B cell (primary cell): ENCODE measurements at regions not wholly inside any gene's neighbourhood (a gene's known extent, or its start where the extent isn't known, plus 50 kb on each side); places are given as distances from the start of the nearest gene placed in this dataset. TPM values are rescaled to one million over a fixed set of nuclear protein-coding genes. Genes with fewer than 3 reads are reported as not detected.

ENCODE experiments used
- ATAC-seq: fragments of 200-7000 bp; cut with Tn5 transposase; one replicate; pipeline ENCODE4 v1.10.0; 2021; ENCODE audit warnings: low read depth, mild to moderate bottlenecking, moderate number of reproducible peaks, moderate library complexity
- CTCF ChIA-PET: fragments of 350-600 bp; sonication (Branson Sonifier 250); formaldehyde crosslinking; loops from one replicate; lab custom pipeline; 2021; ENCODE audit warnings: antibody characterized with exemption, inconsistent platforms; lab: Charles Lee
- POLR2A ChIA-PET: fragments of 350-600 bp; sonication (Branson Sonifier 250); formaldehyde crosslinking; loops from one replicate; lab custom pipeline; 2021; ENCODE audit warnings: antibody characterized with exemption; lab: Charles Lee
- DNase-seq: peaks from one replicate; pipeline ENCODE4 v3.0.0; 2013
- H2AFZ ChIP-seq: 2 replicates; pipeline ENCODE4 v1.6.1; 2012; ENCODE audit warnings: mild to moderate bottlenecking, low read depth, low read length; ENCODE audit not compliant: insufficient read depth, poor library complexity, severe bottlenecking
- H3K27ac ChIP-seq, 2 donors: 1 replicate in 1 of 2; 2 replicates in 1 of 2; pipeline ENCODE4 v1.5.1; 2012 to 2013; ENCODE audit warnings: low read length in 2 of 2, mild to moderate bottlenecking in 2 of 2, moderate library complexity in 1 of 2
- H3K27me3 ChIP-seq, 4 experiments: fragments of 200-600 bp in 1 of 4; sonication (generic) in 1 of 4; replicated peaks in 1 of 4; 1 replicate in 2 of 4; 2 replicates in 2 of 4; pipeline versions ENCODE4 v1.6.1 to v1.7.0; 2013 to 2016; ENCODE audit warnings: low read length in 3 of 4, mild to moderate bottlenecking in 2 of 4, mixed read lengths in 1 of 4, moderate library complexity in 1 of 4; ENCODE audit not compliant: insufficient read depth in 4 of 4, control insufficient read depth in 3 of 4; ENCODE audit errors: control extremely low read depth in 1 of 4
- H3K36me3 ChIP-seq, 2 experiments: replicated peaks in 1 of 2; 1 replicate in 1 of 2; 2 replicates in 1 of 2; pipeline versions ENCODE4 v1.6.1 to v1.7.1; 2013; ENCODE audit warnings: low read length in 1 of 2; ENCODE audit not compliant: insufficient read depth in 2 of 2, control insufficient read depth in 1 of 2; ENCODE audit errors: control extremely low read depth in 1 of 2, extremely low read depth in 1 of 2
- H3K4me1 ChIP-seq, 2 donors: fragments of 200-600 bp in 1 of 2; sonication (generic) in 1 of 2; 1 replicate in 1 of 2; 2 replicates in 1 of 2; pipeline versions ENCODE4 v1.5.1 to v1.6.1; 2013 to 2017; ENCODE audit warnings: low read length in 2 of 2; ENCODE audit not compliant: control insufficient read depth in 2 of 2, insufficient read depth in 2 of 2
- H3K4me2 ChIP-seq: replicated peaks from 2 replicates; pipeline ENCODE3; 2012; ENCODE audit warnings: mild to moderate bottlenecking, low read depth, low read length; ENCODE audit not compliant: poor library complexity, severe bottlenecking
- H3K4me3 ChIP-seq, 5 experiments: fragments of 200-600 bp in 1 of 5; sonication (generic) in 1 of 5; 1 replicate in 3 of 5; 2 replicates in 2 of 5; pipeline versions ENCODE4 v1.5.1 to v1.7.0; 2011 to 2016; ENCODE audit warnings: low read length in 4 of 5, mild to moderate bottlenecking in 4 of 5, low read depth in 2 of 5, control low read depth in 1 of 5, moderate library complexity in 1 of 5; ENCODE audit not compliant: insufficient read depth in 1 of 5; ENCODE audit errors: control extremely low read depth in 1 of 5, extremely low read depth in 1 of 5
- H3K79me2 ChIP-seq: fragments of 200-600 bp; sonication (generic); one replicate; pipeline ENCODE4 v1.6.0; 2016; ENCODE audit warnings: low read length; ENCODE audit not compliant: control insufficient read depth, insufficient read depth
- H3K9ac ChIP-seq: fragments of 200-600 bp; sonication (generic); 2 replicates; pipeline ENCODE4 v1.6.1; 2017; ENCODE audit warnings: mild to moderate bottlenecking, low read length, moderate library complexity
- H3K9me3 ChIP-seq, 3 donors: one replicate each; pipeline versions ENCODE4 v1.6.1 to v1.7.1; 2013; ENCODE audit warnings: low read length in 2 of 3; ENCODE audit not compliant: control insufficient read depth in 2 of 3, insufficient read depth in 1 of 3; ENCODE audit errors: control extremely low read depth in 1 of 3
- H4K20me1 ChIP-seq: 2 replicates; pipeline ENCODE4 v1.6.0; 2012; ENCODE audit warnings: mild to moderate bottlenecking, low read length; ENCODE audit not compliant: insufficient read depth, control insufficient read depth, poor library complexity, severe bottlenecking
- H3K27ac Mint-ChIP-seq: one replicate; pipeline ENCODE4 v1.8.0; 2021; ENCODE audit warnings: mixed read lengths
- H3K27me3 Mint-ChIP-seq: one replicate; pipeline ENCODE4 v1.8.0; 2021; ENCODE audit warnings: mixed read lengths
- H3K4me1 Mint-ChIP-seq: one replicate; pipeline ENCODE4 v1.8.0; 2021; ENCODE audit warnings: mixed read lengths
- H3K4me3 Mint-ChIP-seq: one replicate; pipeline ENCODE4 v1.8.0; 2021; ENCODE audit warnings: mixed read lengths
- H3K9me3 Mint-ChIP-seq: one replicate; pipeline ENCODE4 v1.8.0; 2022; ENCODE audit warnings: mixed read lengths; ENCODE audit not compliant: insufficient read depth
- CTCF ChIP-seq: fragments of 200-600 bp; IDR thresholded peaks from one replicate; pipeline ENCODE4 v1.8.0; 2022; ENCODE audit warnings: antibody characterized with exemption, mild to moderate bottlenecking
- EZH2 ChIP-seq: IDR thresholded peaks from 2 replicates; pipeline ENCODE4 v1.6.1; 2012; ENCODE audit warnings: borderline replicate concordance, low read depth, mild to moderate bottlenecking, moderate library complexity, low read length; ENCODE audit not compliant: insufficient read depth, poor library complexity, severe bottlenecking
- WGBS: methylation state at CpG from one replicate; pipeline ENCODE4 v1.1.5; 2013; ENCODE audit warnings: missing lambda C conversion rate; ENCODE audit not compliant: insufficient coverage; 5-methylcytosine and 5-hydroxymethylcytosine counted together
- intact Hi-C: fragments of 100-400 bp; cut with micrococcal nuclease; formaldehyde crosslinking; loops from one replicate; pipeline ENCODE4 v1.10.0; 2022
- small RNA-seq: library from RNA; depleted of rRNA; stranded (forward); fragments of <200 nt; gene quantifications from one replicate; pipeline ENCODE3, GENCODE V24; 2012; ENCODE audit warnings: low replicate concordance, low read depth; ENCODE audit not compliant: insufficient read length

GRCh38 chr18:66662632-66663031, 58.7 kb upstream of the CDH19 start:
- ATAC-seq: no peak
- intact Hi-C loops: no loop called here
- Mint-ChIP-seq H3K4me3 (no peak overlapping the region), H3K4me1 (no peaks in the 10 kb centered on the region), H3K9me3 (no peaks in the 10 kb centered on the region), H3K27me3 (no peaks in the 10 kb centered on the region), H3K27ac (no peak overlapping the region)
- CTCF ChIA-PET: no interaction called here
- Histone ChIP-seq H3K9me3 (no peaks in the 10 kb centered on the region), H3K27me3 (no peaks in the 10 kb centered on the region), H3K79me2 (no peaks in the 10 kb centered on the region), H3K36me3 (no peaks in the 10 kb centered on the region), H4K20me1 (no peaks in the 10 kb centered on the region), H3K27ac (no peak overlapping the region), H3K4me2 (no peak overlapping the region), H3K9ac (no peak overlapping the region), H3K4me3 (no peak overlapping the region), H3K4me1 (no peaks in the 10 kb centered on the region), H2AFZ (no peak overlapping the region)
- POLR2A ChIA-PET: no interaction called here
- no CpG with 5 or more reads among the region's 4 CpGs for WGBS
- TF ChIP-seq CTCF: no peak
- no peak for DNase-seq

GRCh38 chr18:66655407-66655806, 51.5 kb upstream of the CDH19 start:
- Mint-ChIP-seq H3K27ac (no peak overlapping the region), H3K4me1 (no peaks in the 10 kb centered on the region), H3K4me3 (no peak overlapping the region), H3K9me3 (no peaks in the 10 kb centered on the region), H3K27me3 (no peaks in the 10 kb centered on the region)
- CTCF ChIA-PET: no interaction called here
- no peaks in the 10 kb centered on the region for H3K4me1 ChIP-seq
- no peak overlapping the region for H3K27ac ChIP-seq
- no peak for TF ChIP-seq EZH2
- TF ChIP-seq CTCF: no peak
- no peak overlapping the region for H2AFZ ChIP-seq
- no peaks in the 10 kb centered on the region for H3K79me2 ChIP-seq
- H4K20me1 ChIP-seq: no peaks in the 10 kb centered on the region
- intact Hi-C loops: no loop called here
- POLR2A ChIA-PET: no interaction called here
- no peak overlapping the region for H3K4me3 ChIP-seq
- no peaks in the 10 kb centered on the region for H3K36me3 ChIP-seq
- H3K9ac ChIP-seq: no peak overlapping the region
- DNase-seq: no peak
- no peak for ATAC-seq
- H3K27me3 ChIP-seq: no peaks in the 10 kb centered on the region
- H3K4me2 ChIP-seq: no peak overlapping the region
- H3K9me3 ChIP-seq: no peaks in the 10 kb centered on the region

Small RNA genes lying in the stretch of these regions (small RNA-seq; reads per million reads assigned to genes)
- gene AC091042.1: not detected
- gene MIR5011: not detected
- gene RNU6-1037P: not detected
- not detected for gene RPL31P9
